GM12873 (cell line): ENCODE measurements at regions not wholly inside any gene's neighbourhood (a gene's known extent, or its start where the extent isn't known, plus 50 kb on each side); places are given as distances from the start of the nearest gene placed in this dataset.

Experiments
- CTCF ChIP-seq: IDR thresholded peaks from 2 replicates; pipeline ENCODE4 v1.5.1; 2012; ENCODE audit warnings: low read depth, mild to moderate bottlenecking, moderate library complexity, low read length, control low read depth; ENCODE audit not compliant: insufficient read depth; ENCODE audit errors: missing control alignments

DNA sequence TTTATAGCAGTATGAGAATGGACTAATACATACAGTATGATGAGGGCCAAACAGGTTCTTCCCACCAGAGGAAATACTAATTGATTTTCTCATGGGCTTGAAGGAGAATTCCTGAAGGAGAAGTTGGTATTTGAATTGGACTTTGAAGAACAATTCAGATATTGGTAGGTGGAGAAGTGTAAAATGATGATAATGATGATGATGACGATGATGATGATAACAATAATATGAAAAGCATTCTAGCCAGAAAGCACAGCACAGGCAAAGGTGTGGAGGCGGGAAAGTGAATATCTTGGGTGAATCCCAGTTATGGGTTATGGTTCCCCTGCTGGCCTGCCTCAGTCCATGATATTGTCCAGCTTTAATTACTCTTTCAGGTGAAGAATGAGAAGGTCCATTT is 562.4 kb upstream of the SALL1 start:
- TF ChIP-seq CTCF, result no peak

GRCh38 chr16:51710905-51711563 is 560.0 kb upstream of the SALL1 start:
- TF ChIP-seq CTCF, result no peak

GRCh38 chr16:51710186-51710585 is 559.1 kb upstream of the SALL1 start:
- TF ChIP-seq CTCF, result no peak

GRCh38 chr16:51708861-51709260 is 557.8 kb upstream of the SALL1 start:
- no peak for TF ChIP-seq CTCF

DNA sequence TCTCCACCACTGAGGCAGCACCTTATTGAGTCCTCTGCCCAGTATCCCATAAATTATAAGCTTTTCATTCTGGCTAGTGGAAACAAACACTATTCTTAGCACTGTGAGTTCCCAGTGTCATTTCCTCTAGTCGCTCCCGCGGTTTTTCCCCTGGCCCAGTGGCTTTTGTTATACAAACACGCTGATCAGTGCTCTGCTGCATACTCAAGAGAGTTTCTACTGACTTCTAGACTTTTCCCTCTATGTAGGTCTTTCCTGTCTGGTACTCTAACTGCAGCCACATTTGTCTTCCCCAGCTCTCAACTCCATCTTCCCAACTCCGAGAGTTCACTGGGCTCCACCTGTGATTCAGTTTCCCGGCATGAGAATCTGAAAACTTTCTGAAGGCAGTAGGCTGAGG is 556.6 kb upstream of the SALL1 start:
- TF ChIP-seq CTCF, result no peak

DNA sequence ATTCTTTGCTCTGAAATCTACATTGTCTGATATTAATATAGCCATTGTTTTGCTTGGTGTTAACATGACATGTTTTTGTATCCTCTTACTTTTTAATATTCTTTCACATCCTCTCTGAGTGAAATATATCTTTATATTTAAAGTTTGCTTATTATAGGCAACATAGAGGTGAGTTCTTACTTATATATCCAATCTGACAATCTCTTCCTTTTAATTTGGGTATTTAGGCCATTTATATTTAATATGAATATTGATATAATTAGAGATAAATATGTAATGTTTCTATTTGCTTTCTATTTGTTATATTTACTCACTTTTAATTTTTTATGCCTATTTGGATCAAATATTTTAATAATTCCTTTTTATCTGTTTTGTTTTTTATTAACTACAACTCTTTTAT is 554.1 kb upstream of the SALL1 start:
- TF ChIP-seq CTCF, result no peak

GRCh38 chr16:51701025-51701424 is 550.0 kb upstream of the SALL1 start:
- no peak for TF ChIP-seq CTCF
